Keratinocyte (primary cell): ENCODE measurements at regions not wholly inside any gene's neighbourhood (a gene's known extent, or its start where the extent isn't known, plus 50 kb on each side); places are given as distances from the start of the nearest gene placed in this dataset.

Experiments
- DNase-seq: peaks from one replicate; pipeline ENCODE4 v3.0.0-alpha.2; 2011; ENCODE audit warnings: low read depth, missing footprints, low spot score
- FAIRE-seq: peaks from 2 replicates; lab custom pipeline; 2011; peaks lifted over from hg19 to GRCh38; lab: Jason Lieb, UNC
- H2AFZ ChIP-seq: 2 replicates; pipeline ENCODE4 v1.6.0; 2012; ENCODE audit warnings: low read length, control low read depth, inconsistent platforms; ENCODE audit not compliant: control insufficient read depth
- H3K27ac ChIP-seq: 2 replicates; pipeline ENCODE4 v1.5.1; 2011; ENCODE audit warnings: low read length; ENCODE audit not compliant: control insufficient read depth, insufficient read depth
- H3K27me3 ChIP-seq: 3 replicates; pipeline ENCODE4 v1.6.0; 2011; ENCODE audit warnings: low read length; ENCODE audit not compliant: control insufficient read depth, insufficient read depth; ENCODE audit errors: extremely low read depth
- H3K36me3 ChIP-seq, 2 experiments: 2 replicates in 1 of 2; 3 replicates in 1 of 2; pipeline ENCODE4 v1.5.1; 2011; ENCODE audit warnings: low read length in 2 of 2, mild to moderate bottlenecking in 1 of 2; ENCODE audit not compliant: control insufficient read depth in 2 of 2, insufficient read depth in 2 of 2; ENCODE audit errors: extremely low read depth in 1 of 2
- H3K4me1 ChIP-seq: 3 replicates; pipeline ENCODE4 v1.5.1; 2011; ENCODE audit warnings: low read length; ENCODE audit not compliant: control insufficient read depth, insufficient read depth; ENCODE audit errors: extremely low read depth
- H3K4me2 ChIP-seq: 3 replicates; pipeline ENCODE4 v1.6.0; 2011; ENCODE audit warnings: low read depth, low read length; ENCODE audit not compliant: control insufficient read depth, insufficient read depth; ENCODE audit errors: extremely low read depth
- H3K4me3 ChIP-seq, 3 experiments: fragments of 200-600 bp in 1 of 3; sonication (generic) in 1 of 3; 2 replicates in 2 of 3; 3 replicates in 1 of 3; pipeline ENCODE4 v1.5.1; 2011 to 2016; ENCODE audit warnings: low read length in 3 of 3, mild to moderate bottlenecking in 3 of 3, control low read depth in 2 of 3, inconsistent platforms in 1 of 3, low read depth in 1 of 3, mixed read lengths in 1 of 3, mixed run types in 1 of 3, moderate library complexity in 1 of 3; ENCODE audit not compliant: control insufficient read depth in 2 of 3, insufficient read depth in 2 of 3; ENCODE audit errors: extremely low read depth in 1 of 3
- H3K79me2 ChIP-seq: 2 replicates; pipeline ENCODE4 v1.6.0; 2012; ENCODE audit warnings: low read length; ENCODE audit not compliant: control insufficient read depth, insufficient read depth
- H3K9ac ChIP-seq: 3 replicates; pipeline ENCODE4 v1.6.0; 2011; ENCODE audit warnings: low read length; ENCODE audit not compliant: control insufficient read depth, insufficient read depth; ENCODE audit errors: extremely low read depth
- H3K9me1 ChIP-seq: 3 replicates; pipeline ENCODE4 v1.6.0; 2011; ENCODE audit warnings: low read length; ENCODE audit not compliant: control insufficient read depth, insufficient read depth; ENCODE audit errors: extremely low read depth
- H3K9me3 ChIP-seq: 2 replicates; pipeline ENCODE4 v1.5.1; 2012; ENCODE audit warnings: low read depth, low read length; ENCODE audit not compliant: control insufficient read depth
- H4K20me1 ChIP-seq: 3 replicates; pipeline ENCODE4 v1.6.0; 2011; ENCODE audit warnings: low read length; ENCODE audit not compliant: control insufficient read depth, insufficient read depth; ENCODE audit errors: extremely low read depth
- CTCF ChIP-seq, 3 experiments: IDR thresholded peaks in 1 of 3; conservative IDR thresholded peaks in 1 of 3; optimal IDR thresholded peaks in 1 of 3; 2 replicates in 2 of 3; 3 replicates in 1 of 3; pipeline versions ENCODE3 to v1.5.1; 2011; ENCODE audit warnings: low read length in 3 of 3, mild to moderate bottlenecking in 3 of 3, moderate library complexity in 2 of 3, control low read depth in 1 of 3, inconsistent platforms in 1 of 3; ENCODE audit not compliant: insufficient read depth in 2 of 3; ENCODE audit errors: extremely low read depth in 1 of 3
- EZH2 ChIP-seq: IDR thresholded peaks from one replicate; pipeline ENCODE4 v1.6.1; 2012; ENCODE audit warnings: inconsistent platforms, mild to moderate bottlenecking, low read length, moderate library complexity
- dilution Hi-C: fragments of 300-500 bp; cut with MboI; formaldehyde crosslinking; loops from one replicate; pipeline ENCODE4 v1.7.0; 2020; ENCODE audit warnings: low sequenced_read_pairs; ENCODE audit not compliant: extremely low pct_ligation_motif_present

- no peaks in the 10 kb centered on the region for H3K36me3 ChIP-seq
- H3K4me1 ChIP-seq = no peaks in the 10 kb centered on the region
- H3K9me1 ChIP-seq = no peaks in the 10 kb centered on the region
- peaks cover 3% of the 10 kb centered on the region for H3K9me3 ChIP-seq
- no peak overlapping the region for H3K9ac ChIP-seq
- FAIRE-seq (no peak), DNase-seq (no peak)
- H3K4me2 ChIP-seq = no peak overlapping the region
- H3K79me2 ChIP-seq = no peaks in the 10 kb centered on the region
- dilution Hi-C loops = no loop called here
- no peak overlapping the region for H3K4me3 ChIP-seq
- H3K27me3 ChIP-seq = no peaks in the 10 kb centered on the region
- H3K27ac ChIP-seq = no peak overlapping the region
- H2AFZ ChIP-seq = no peak overlapping the region
- H4K20me1 ChIP-seq = no peaks in the 10 kb centered on the region
- TF ChIP-seq CTCF (optimal IDR thresholded peaks at IDR 0.05 in 1 of 3, IDR thresholded peaks at IDR 0.05 in 1 of 3, conservative IDR thresholded peaks at IDR 0.05 in 1 of 3; ENCODE audit: extremely low read depth in 1 of 3, insufficient read depth in 2 of 3, low read length in 3 of 3) (no peak), EZH2 (no peak)
Observed at GRCh38 chr11:10917802-10918201, 59.9 kb upstream of the ZBED5 start.

- TF ChIP-seq EZH2 (no peak), CTCF (optimal IDR thresholded peaks at IDR 0.05 in 1 of 3, IDR thresholded peaks at IDR 0.05 in 1 of 3, conservative IDR thresholded peaks at IDR 0.05 in 1 of 3; ENCODE audit: extremely low read depth in 1 of 3, insufficient read depth in 2 of 3, low read length in 3 of 3) (no peak)
- peak; percentile 32 for FAIRE-seq
- H3K79me2 ChIP-seq = no peaks in the 10 kb centered on the region
- no peak for DNase-seq
- H2AFZ ChIP-seq = no peak overlapping the region
- H3K9me3 ChIP-seq = peaks cover 3% of the 10 kb centered on the region
- no peak overlapping the region for H3K4me2 ChIP-seq
- H3K4me3 ChIP-seq = no peak overlapping the region
- H3K36me3 ChIP-seq = no peaks in the 10 kb centered on the region
- no peaks in the 10 kb centered on the region for H3K27me3 ChIP-seq
- H3K4me1 ChIP-seq = no peaks in the 10 kb centered on the region
- H3K27ac ChIP-seq = no peak overlapping the region
- H3K9ac ChIP-seq = no peak overlapping the region
- H3K9me1 ChIP-seq = no peaks in the 10 kb centered on the region
- dilution Hi-C loops = no loop called here
- no peaks in the 10 kb centered on the region for H4K20me1 ChIP-seq
Observed at GRCh38 chr11:10916665-10917064, 58.8 kb upstream of the ZBED5 start.
